A549 (cell line): ENCODE measurements at regions not wholly inside any gene's neighbourhood (a gene's known extent, or its start where the extent isn't known, plus 50 kb on each side); places are given as distances from the start of the nearest gene placed in this dataset.

Experiments
- ATAC-seq, 2 experiments: fragments of 200-7000 bp in 1 of 2; fragments of >200 bp in 1 of 2; cut with Nextera tagmentation in 1 of 2; cut with Tn5 transposase in 1 of 2; 3 replicates each; pipeline versions ENCODE4 v1.8.0 to v1.9.1; 2018 to 2020; ENCODE audit warnings: mild to moderate bottlenecking in 1 of 2, moderate library complexity in 1 of 2
- CTCF ChIA-PET: fragments of 300-600 bp; sonication (Branson Sonifier 250); formaldehyde crosslinking; extraction: SDS; loops from one replicate; lab custom pipeline; 2021; ENCODE audit warnings: antibody characterized with exemption, inconsistent platforms; lab: Yijun Ruan, JAX
- POLR2A ChIA-PET: fragments of 350-600 bp; formaldehyde crosslinking; extraction: SDS; loops from one replicate; lab custom pipeline; 2021; ENCODE audit warnings: antibody characterized with exemption, inconsistent platforms; lab: Yijun Ruan, JAX
- DNase-seq, 2 experiments: peaks; one replicate each; pipeline versions ENCODE4 v3.0.0 to v3.0.0-alpha.2; 2011 to 2016; ENCODE audit warnings: low read depth in 1 of 2, low spot score in 1 of 2
- FAIRE-seq: peaks from 2 replicates; lab custom pipeline; 2011; peaks lifted over from hg19 to GRCh38; lab: Jason Lieb, UNC
- H3K27ac ChIP-seq, 2 experiments: fragments of >200 bp; sonication (Bioruptor Twin); formaldehyde crosslinking; 3 replicates each; pipeline ENCODE4 v1.5.1; 2016 to 2017
- H3K4me1 ChIP-seq: fragments of >200 bp; sonication (Bioruptor Twin); formaldehyde crosslinking; 3 replicates; pipeline ENCODE4 v1.6.1; 2016
- H3K4me2 ChIP-seq: fragments of >200 bp; sonication (Bioruptor Twin); formaldehyde crosslinking; 3 replicates; pipeline ENCODE4 v1.6.1; 2016
- H3K4me3 ChIP-seq: fragments of >200 bp; sonication (Bioruptor Twin); formaldehyde crosslinking; 3 replicates; pipeline ENCODE4 v1.5.1; 2016
- H3K9me3 ChIP-seq: fragments of >200 bp; sonication (Bioruptor Twin); formaldehyde crosslinking; 3 replicates; pipeline ENCODE4 v1.6.1; 2016
- CBX2 ChIP-seq: fragments of 200-600 bp; sonication (generic); IDR thresholded peaks from 2 replicates; pipeline ENCODE4 v1.6.1; 2016; ENCODE audit warnings: low read depth, mild to moderate bottlenecking, borderline replicate concordance
- CBX8 ChIP-seq: fragments of 200-600 bp; sonication (generic); IDR thresholded peaks from 2 replicates; pipeline ENCODE4 v1.6.1; 2016
- CEBPB ChIP-seq, 2 experiments: fragments of >200 bp in 1 of 2; sonication (Bioruptor Twin) in 1 of 2; formaldehyde crosslinking in 1 of 2; IDR thresholded peaks; 2 replicates each; pipeline ENCODE4 v1.6.1; 2012 to 2016
- EHF ChIP-seq: fragments of 250-450 bp; sonication (Bioruptor Pico); IDR thresholded peaks from 2 replicates; pipeline ENCODE4 v1.5.0; 2020; ENCODE audit warnings: mild to moderate bottlenecking
- ESRRA ChIP-seq: fragments of 150-350 bp; IDR thresholded peaks from 2 replicates; pipeline ENCODE4 v1.6.1; 2014; ENCODE audit warnings: mild to moderate bottlenecking, low read length, borderline replicate concordance
- HOXB13 ChIP-seq: fragments of 250-450 bp; sonication (Bioruptor Pico); IDR thresholded peaks from 2 replicates; pipeline ENCODE4 v1.5.0; 2020; ENCODE audit warnings: low read depth, mild to moderate bottlenecking, moderate library complexity
- HOXB5 ChIP-seq: fragments of 250-450 bp; sonication (Bioruptor Pico); IDR thresholded peaks from 2 replicates; pipeline ENCODE4 v1.5.0; 2020; ENCODE audit warnings: mild to moderate bottlenecking, moderate library complexity
- JUNB ChIP-seq: fragments of >200 bp; sonication (Bioruptor Twin); formaldehyde crosslinking; IDR thresholded peaks from 2 replicates; pipeline ENCODE4 v1.6.1; 2016
- KDM1A ChIP-seq: fragments of 200-600 bp; sonication (generic); IDR thresholded peaks from 2 replicates; pipeline ENCODE4 v1.6.1; 2016; ENCODE audit warnings: low read depth, mild to moderate bottlenecking
- MAFK ChIP-seq: fragments of 450-650 bp; IDR thresholded peaks from 2 replicates; pipeline ENCODE4 v1.6.1; 2014; ENCODE audit not compliant: partially characterized antibody
- MAZ ChIP-seq: fragments of 150-350 bp; IDR thresholded peaks from 2 replicates; pipeline ENCODE4 v1.6.1; 2014; ENCODE audit warnings: antibody characterized with exemption, low read depth, low read length, borderline replicate concordance
- NFE2L2 ChIP-seq: fragments of 150-350 bp; conservative IDR thresholded peaks from 2 replicates; pipeline ENCODE4 v1.6.1; 2014; ENCODE audit warnings: low read length
- NPAS2 ChIP-seq: fragments of 250-450 bp; sonication (Bioruptor Pico); IDR thresholded peaks from 2 replicates; pipeline ENCODE4 v1.8.0; 2022; ENCODE audit warnings: mild to moderate bottlenecking, moderate library complexity, borderline replicate concordance
- PHF8 ChIP-seq: fragments of 200-600 bp; sonication (generic); IDR thresholded peaks from 2 replicates; pipeline ENCODE4 v1.6.1; 2016; ENCODE audit warnings: low read depth, mild to moderate bottlenecking, antibody characterized with exemption, moderate library complexity, borderline replicate concordance
- POLR2AphosphoS2 ChIP-seq: conservative IDR thresholded peaks from 2 replicates; pipeline ENCODE4 v1.6.1; 2012; ENCODE audit warnings: low read length, improper control_type of control experiment, inconsistent platforms
- RARB ChIP-seq: fragments of 250-450 bp; sonication (Bioruptor Pico); IDR thresholded peaks from 2 replicates; pipeline ENCODE4 v1.8.0; 2021; ENCODE audit warnings: mild to moderate bottlenecking, moderate library complexity
- REST ChIP-seq: fragments of 200-600 bp; sonication (generic); IDR thresholded peaks from 2 replicates; pipeline ENCODE4 v1.6.1; 2016; ENCODE audit warnings: antibody characterized with exemption, mild to moderate bottlenecking, moderate library complexity
- TP53 ChIP-seq: fragments of 250-450 bp; sonication (Bioruptor Pico); IDR thresholded peaks from 2 replicates; pipeline ENCODE4 v1.5.0; 2021; ENCODE audit warnings: mild to moderate bottlenecking, moderate library complexity
- USF2 ChIP-seq: fragments of 450-650 bp; IDR thresholded peaks from 2 replicates; pipeline ENCODE4 v1.6.1; 2014; ENCODE audit warnings: antibody characterized with exemption
- ZNF302 ChIP-seq: fragments of 250-450 bp; sonication (Bioruptor Pico); IDR thresholded peaks from 2 replicates; pipeline ENCODE4 v1.9.0; 2021; ENCODE audit warnings: inconsistent platforms, mild to moderate bottlenecking, moderate library complexity
- ZSCAN20 ChIP-seq: fragments of 250-450 bp; sonication (Bioruptor Pico); IDR thresholded peaks from 2 replicates; pipeline ENCODE4 v1.8.0; 2022; ENCODE audit warnings: mild to moderate bottlenecking, moderate library complexity
- WGBS: methylation state at CpG from one replicate; pipeline ENCODE4 v1.1.6; 2017; ENCODE audit errors: missing lambda C conversion rate; 5-methylcytosine and 5-hydroxymethylcytosine counted together
- TF ChIP-seq, protein P1 (sequence below): fragments of >200 bp; sonication (Bioruptor Twin); formaldehyde crosslinking; IDR thresholded peaks from 2 replicates; pipeline ENCODE4 v1.6.1; 2016

DNA sequence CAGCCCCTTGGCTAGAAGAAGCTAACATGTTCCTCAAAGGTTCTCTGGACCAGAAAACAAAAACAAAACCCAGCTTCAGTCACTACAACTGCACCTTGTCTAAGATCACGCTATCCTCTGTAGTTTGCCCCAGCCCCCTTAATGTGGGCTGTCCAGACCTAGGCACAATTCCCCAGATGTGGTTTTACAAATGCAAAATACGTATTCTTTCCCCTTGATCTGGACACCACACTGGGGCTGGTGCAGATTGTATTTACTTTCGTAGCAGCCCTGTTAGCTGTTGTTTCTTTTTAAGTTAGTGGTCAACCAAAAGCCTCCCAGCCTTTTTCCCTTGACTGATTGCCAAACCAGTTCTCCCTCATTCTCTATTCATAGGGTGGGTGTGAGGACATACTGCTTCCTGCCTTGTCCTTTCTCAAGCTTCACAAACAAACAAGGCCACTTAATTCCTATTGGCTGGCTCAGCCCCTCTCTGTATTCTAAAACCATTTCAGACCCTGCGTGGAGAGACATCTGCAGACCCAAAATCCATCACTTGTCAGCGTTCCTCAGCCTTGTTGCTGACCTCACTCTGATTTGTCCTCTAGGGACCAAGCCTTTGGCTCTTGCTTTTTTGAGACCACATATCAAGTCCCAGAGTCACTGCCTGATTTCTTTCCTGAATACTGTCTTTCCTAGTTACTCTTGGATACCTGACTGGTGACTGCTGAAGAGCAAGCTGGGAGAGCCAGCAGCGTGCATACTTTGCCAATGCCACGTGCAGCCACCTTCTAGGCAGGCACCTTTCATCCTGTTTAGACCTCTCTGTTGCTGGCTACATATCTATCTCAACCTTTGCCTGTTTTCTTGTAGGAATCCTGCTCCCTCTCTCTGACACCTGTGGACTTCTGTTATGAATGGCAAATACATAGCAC, 96.4 kb upstream of the RAB3GAP2 start (continued):
- TF ChIP-seq USF2 (no peak), RARB (no peak), KDM1A (no peak), MAFK (no peak), PHF8 (no peak), HOXB5 (CRISPR knock-in tag) (no peak), HOXB13 (CRISPR knock-in tag) (no peak), EHF (no peak), MAZ (no peak)

- H3K4me2 ChIP-seq: no peak overlapping the region
- H3K4me1 ChIP-seq: no peaks in the 10 kb centered on the region
- POLR2A ChIA-PET: no interaction called here
- DNase-seq (no peak), FAIRE-seq (no peak), ATAC-seq (no peak)
- TF ChIP-seq POLR2AphosphoS2 (no peak), RARB (no peak), TP53 (CRISPR knock-in tag) (no peak), REST (no peak), NFE2L2 (no peak), ZSCAN20 (no peak), USF2 (no peak), ESRRA (no peak), CBX8 (no peak), CEBPB (IDR thresholded peaks at IDR 0.05) (no peak), CBX2 (no peak), JUNB (no peak), NPAS2 (CRISPR knock-in tag) (no peak), ZNF302 (CRISPR knock-in tag) (no peak), PHF8 (no peak), MAFK (no peak)
- TF ChIP-seq, protein P1, sequence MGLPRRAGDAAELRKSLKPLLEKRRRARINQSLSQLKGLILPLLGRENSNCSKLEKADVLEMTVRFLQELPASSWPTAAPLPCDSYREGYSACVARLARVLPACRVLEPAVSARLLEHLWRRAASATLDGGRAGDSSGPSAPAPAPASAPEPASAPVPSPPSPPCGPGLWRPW: no peak
- H3K27ac ChIP-seq: no peak overlapping the region
- no peak overlapping the region for H3K4me3 ChIP-seq
- 31% methylated on average over 3 of the region's 3 CpGs for WGBS
- H3K9me3 ChIP-seq: no peaks in the 10 kb centered on the region
- CTCF ChIA-PET: interaction anchor here (1.7 kb wide), 1 partner anchor 409 kb away, joined by 5 read pairs; no protein-coding TSS in a partner anchor
Observed at GRCh38 chr1:220367833-220368232, 95.6 kb upstream of the RAB3GAP2 start.
